Mesodermal cell (in vitro differentiated cells): ENCODE measurements at regions not wholly inside any gene's neighbourhood (a gene's known extent, or its start where the extent isn't known, plus 50 kb on each side); places are given as distances from the start of the nearest gene placed in this dataset.

Experiments
- H3K27ac ChIP-seq: 2 replicates; pipeline ENCODE4 v1.7.0; 2013; ENCODE audit warnings: mild to moderate bottlenecking, low read depth, low read length, moderate library complexity; ENCODE audit not compliant: severe bottlenecking
- H3K36me3 ChIP-seq: 2 replicates; pipeline ENCODE4 v1.7.1; 2013; ENCODE audit warnings: mild to moderate bottlenecking, low read length, moderate library complexity; ENCODE audit not compliant: control insufficient read depth, insufficient read depth
- H3K4me1 ChIP-seq: one replicate; pipeline ENCODE4 v1.7.1; 2013; ENCODE audit warnings: mild to moderate bottlenecking, low read length; ENCODE audit not compliant: insufficient read depth, control insufficient read depth, poor library complexity, severe bottlenecking
- H3K4me3 ChIP-seq: 2 replicates; pipeline ENCODE4 v1.7.0; 2013; ENCODE audit warnings: low read length, control low read depth, mild to moderate bottlenecking; ENCODE audit not compliant: insufficient read depth, poor library complexity, severe bottlenecking; ENCODE audit errors: extremely low read depth
- H3K9me3 ChIP-seq: 2 replicates; pipeline ENCODE4 v1.7.1; 2013; ENCODE audit warnings: mild to moderate bottlenecking, low read length, moderate library complexity; ENCODE audit not compliant: control insufficient read depth
- WGBS, 2 experiments: methylation state at CpG; one replicate each; pipeline ENCODE4 v1.1.5; 2013; ENCODE audit warnings: missing lambda C conversion rate in 2 of 2; ENCODE audit not compliant: insufficient coverage in 2 of 2; 5-methylcytosine and 5-hydroxymethylcytosine counted together

DNA sequence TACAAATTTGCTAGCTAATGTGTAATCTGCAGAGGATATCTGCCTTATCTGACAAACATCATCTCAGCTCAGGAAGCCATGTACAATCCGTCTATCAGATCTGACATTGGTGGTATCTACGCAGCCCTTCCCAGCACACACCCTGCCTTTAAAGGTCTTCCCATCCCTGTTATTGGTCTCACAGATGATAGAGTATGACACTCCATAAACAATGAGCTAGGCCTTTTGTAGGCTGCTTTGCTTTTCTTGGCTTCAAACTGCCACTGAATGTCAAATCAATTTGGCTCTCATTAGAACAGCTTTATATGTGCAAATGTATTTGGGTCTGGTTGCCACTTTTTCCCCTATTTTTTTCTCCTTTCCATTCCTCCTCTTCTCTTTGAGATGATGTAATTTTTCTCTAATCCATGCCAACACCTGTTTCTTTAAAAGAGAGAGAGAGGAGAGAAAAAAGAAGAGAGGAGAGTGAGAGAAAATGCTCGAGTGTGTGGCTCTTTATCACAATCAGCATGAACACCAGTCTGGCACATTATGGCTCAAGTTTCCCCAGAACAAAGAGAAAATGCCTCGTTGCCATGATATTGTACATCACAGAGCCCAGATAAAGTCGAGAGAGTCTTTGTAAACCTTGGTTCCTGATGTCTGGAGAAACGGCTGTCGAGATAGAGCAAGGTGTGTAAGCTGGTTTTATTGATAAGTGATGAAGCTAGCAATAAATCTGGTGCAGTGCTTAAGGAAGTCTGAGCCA, 80.8 kb upstream of the DPH6 start:
- H3K4me1 ChIP-seq, result no peaks in the 10 kb centered on the region
- H3K27ac ChIP-seq, result no peak overlapping the region

GRCh38 chr15:35627696-35628095, 81.7 kb upstream of the DPH6 start:
- WGBS, 2 experiments, result no CpG with 5 or more reads among the region's 2 CpGs
- no peaks in the 10 kb centered on the region for H3K36me3 ChIP-seq
- H3K27ac ChIP-seq, result no peak overlapping the region
- H3K4me3 ChIP-seq, result no peak overlapping the region
- H3K4me1 ChIP-seq, result no peaks in the 10 kb centered on the region
- no peaks in the 10 kb centered on the region for H3K9me3 ChIP-seq

More for the DNA sequence above, 80.8 kb upstream of the DPH6 start:
- Histone ChIP-seq H3K4me3 (no peak overlapping the region), H3K36me3 (no peaks in the 10 kb centered on the region), H3K9me3 (no peaks in the 10 kb centered on the region)
- 87 to 88% methylated on average over 6 of the region's 7 CpGs for WGBS, 2 experiments

GRCh38 chr15:35629766-35630165, 83.8 kb upstream of the DPH6 start:
- Histone ChIP-seq H3K36me3 (no peaks in the 10 kb centered on the region), H3K27ac (no peak overlapping the region), H3K9me3 (no peaks in the 10 kb centered on the region), H3K4me3 (no peak overlapping the region), H3K4me1 (no peaks in the 10 kb centered on the region)
- WGBS, 2 experiments, result 100% methylated on average over 1 of the region's 3 CpGs

GRCh38 chr15:35630532-35630931, 84.6 kb upstream of the DPH6 start:
- no peak overlapping the region for H3K4me3 ChIP-seq
- no peaks in the 10 kb centered on the region for H3K4me1 ChIP-seq
- WGBS, 2 experiments, result 89 to 94% methylated on average over 3 of the region's 3 CpGs
- H3K9me3 ChIP-seq, result no peaks in the 10 kb centered on the region
- H3K36me3 ChIP-seq, result no peaks in the 10 kb centered on the region
- H3K27ac ChIP-seq, result no peak overlapping the region

- H3K4me3 ChIP-seq, result no peak overlapping the region
- no peaks in the 10 kb centered on the region for H3K36me3 ChIP-seq
- no peaks in the 10 kb centered on the region for H3K9me3 ChIP-seq
- no peaks in the 10 kb centered on the region for H3K4me1 ChIP-seq
- WGBS, 2 experiments, result no CpG with 5 or more reads among the region's 3 CpGs
- no peak overlapping the region for H3K27ac ChIP-seq
Observed at GRCh38 chr15:35630985-35631384, 85.0 kb upstream of the DPH6 start.

DNA sequence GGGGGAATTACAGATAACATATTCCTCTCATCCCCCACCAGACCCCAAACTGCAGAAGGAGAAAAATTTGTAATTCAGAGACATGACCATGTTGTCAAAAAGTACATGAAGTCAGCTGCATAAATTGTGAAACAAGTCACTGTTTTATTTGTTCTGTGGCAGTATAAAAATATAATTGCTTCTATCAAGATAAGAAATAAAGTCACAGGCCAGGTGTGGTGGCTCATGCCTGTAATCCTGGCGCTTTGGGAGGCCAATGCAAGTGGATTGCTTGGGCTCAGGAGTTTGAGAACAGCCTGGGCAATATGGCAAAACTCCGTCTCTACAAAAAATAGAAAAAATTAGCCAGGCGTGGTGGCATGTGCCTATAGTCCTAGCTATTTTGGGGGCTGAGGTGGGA, 87.7 kb upstream of the DPH6 start:
- H3K4me3 ChIP-seq, result no peak overlapping the region
- no peaks in the 10 kb centered on the region for H3K36me3 ChIP-seq
- H3K27ac ChIP-seq, result no peak overlapping the region
- H3K9me3 ChIP-seq, result no peaks in the 10 kb centered on the region
- no peaks in the 10 kb centered on the region for H3K4me1 ChIP-seq
- WGBS, 2 experiments, result 86 to 94% methylated on average over 2 to 3 of the region's 3 CpGs

- Histone ChIP-seq H3K9me3 (no peaks in the 10 kb centered on the region), H3K27ac (no peak overlapping the region), H3K4me3 (no peak overlapping the region), H3K4me1 (no peaks in the 10 kb centered on the region), H3K36me3 (no peaks in the 10 kb centered on the region)
- WGBS, 2 experiments, result 92 to 100% methylated on average over 1 of the region's 1 CpG
Observed at GRCh38 chr15:35646790-35647189, 100.8 kb upstream of the DPH6 start.

- Histone ChIP-seq H3K27ac (no peak overlapping the region), H3K9me3 (no peaks in the 10 kb centered on the region), H3K4me3 (no peak overlapping the region), H3K36me3 (no peaks in the 10 kb centered on the region), H3K4me1 (no peaks in the 10 kb centered on the region)
Observed at GRCh38 chr15:35647303-35647702, 101.3 kb upstream of the DPH6 start.

- H3K4me3 ChIP-seq, result no peak overlapping the region
- no peaks in the 10 kb centered on the region for H3K4me1 ChIP-seq
- no peak overlapping the region for H3K27ac ChIP-seq
- 96% methylated on average over 3 of the region's 5 CpGs for WGBS, 2 experiments
- H3K9me3 ChIP-seq, result no peaks in the 10 kb centered on the region
- no peaks in the 10 kb centered on the region for H3K36me3 ChIP-seq
Observed at GRCh38 chr15:35648941-35649340, 103.0 kb upstream of the DPH6 start.

- H3K4me3 ChIP-seq, result no peak overlapping the region
- WGBS, 2 experiments, result 92 to 93% methylated on average over 3 to 4 of the region's 4 CpGs
Observed at GRCh38 chr15:35649575-35649974, 103.6 kb upstream of the DPH6 start.

DNA sequence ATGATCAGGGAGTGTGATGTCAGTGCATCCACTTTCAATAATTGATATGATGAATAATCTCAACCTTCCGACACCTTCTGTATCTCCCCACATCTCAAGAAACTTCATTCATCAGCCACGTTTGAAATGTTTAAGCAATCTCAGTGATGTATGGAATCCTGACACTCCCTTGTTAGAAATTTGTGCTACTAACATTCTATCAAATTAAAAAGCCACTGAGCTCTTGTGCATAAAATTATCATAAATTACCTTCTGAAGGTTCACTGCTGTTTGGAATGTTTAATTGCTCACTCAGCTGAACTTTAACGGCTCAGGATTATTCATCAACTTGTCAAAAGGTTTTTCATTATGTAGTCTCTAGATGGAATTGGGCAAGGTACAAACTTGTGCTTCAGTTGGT, 108.4 kb upstream of the DPH6 start:
- H3K36me3 ChIP-seq, result no peaks in the 10 kb centered on the region
- WGBS, 2 experiments, result 100% methylated on average over 2 of the region's 3 CpGs; no CpG with 5 or more reads in 1 of the 2 experiments

More at GRCh38 chr15:35649575-35649974, 103.6 kb upstream of the DPH6 start:
- H3K9me3 ChIP-seq, result no peaks in the 10 kb centered on the region
- no peaks in the 10 kb centered on the region for H3K4me1 ChIP-seq
- H3K36me3 ChIP-seq, result no peaks in the 10 kb centered on the region
- H3K27ac ChIP-seq, result no peak overlapping the region

More for the DNA sequence above, 108.4 kb upstream of the DPH6 start:
- Histone ChIP-seq H3K4me1 (no peaks in the 10 kb centered on the region), H3K27ac (no peak overlapping the region), H3K4me3 (no peak overlapping the region), H3K9me3 (no peaks in the 10 kb centered on the region)
